ACC112 (cell line): ENCODE measurements at regions not wholly inside any gene's neighbourhood (a gene's known extent, or its start where the extent isn't known, plus 50 kb on each side); places are given as distances from the start of the nearest gene placed in this dataset.
"Not testable (repeated sequence)": the region's sequence is repeated elsewhere in the genome, so short reads cannot be mapped to it uniquely, and the experiment has no call there.

ENCODE experiments used
- H2AFZ ChIP-seq: fragments of 200-600 bp; sonication (generic); one replicate; pipeline ENCODE4 v1.6.0; 2017; ENCODE audit warnings: antibody characterized with exemption, low read length; ENCODE audit not compliant: unreplicated experiment
- H3K27ac ChIP-seq: fragments of 200-600 bp; sonication (generic); 2 replicates; pipeline ENCODE4 v1.5.1; 2014; ENCODE audit warnings: low read depth, mild to moderate bottlenecking, antibody characterized with exemption, low read length, moderate library complexity
- H3K27me3 ChIP-seq: fragments of 200-600 bp; sonication (generic); 2 replicates; pipeline ENCODE4 v1.6.1; 2014; ENCODE audit warnings: mild to moderate bottlenecking, antibody characterized with exemption, low read length, moderate library complexity, mixed read lengths; ENCODE audit not compliant: insufficient read depth
- H3K36me3 ChIP-seq: fragments of 200-600 bp; sonication (generic); 2 replicates; pipeline ENCODE4 v1.6.1; 2016; ENCODE audit warnings: mild to moderate bottlenecking, antibody characterized with exemption, low read length, moderate library complexity, mixed read lengths; ENCODE audit not compliant: insufficient read depth
- H3K4me1 ChIP-seq: fragments of 200-600 bp; sonication (generic); one replicate; pipeline ENCODE4 v1.6.1; 2016; ENCODE audit warnings: low read length, mixed read lengths; ENCODE audit not compliant: insufficient read depth, unreplicated experiment, control insufficient read depth
- H3K4me3 ChIP-seq: fragments of 200-600 bp; sonication (generic); 2 replicates; pipeline ENCODE4 v1.5.1; 2014; ENCODE audit warnings: mild to moderate bottlenecking, low read depth, low read length
- H3K79me2 ChIP-seq: fragments of 200-600 bp; sonication (generic); one replicate; pipeline ENCODE4 v1.6.0; 2016; ENCODE audit warnings: low read length; ENCODE audit not compliant: control insufficient read depth, unreplicated experiment, insufficient read depth

DNA sequence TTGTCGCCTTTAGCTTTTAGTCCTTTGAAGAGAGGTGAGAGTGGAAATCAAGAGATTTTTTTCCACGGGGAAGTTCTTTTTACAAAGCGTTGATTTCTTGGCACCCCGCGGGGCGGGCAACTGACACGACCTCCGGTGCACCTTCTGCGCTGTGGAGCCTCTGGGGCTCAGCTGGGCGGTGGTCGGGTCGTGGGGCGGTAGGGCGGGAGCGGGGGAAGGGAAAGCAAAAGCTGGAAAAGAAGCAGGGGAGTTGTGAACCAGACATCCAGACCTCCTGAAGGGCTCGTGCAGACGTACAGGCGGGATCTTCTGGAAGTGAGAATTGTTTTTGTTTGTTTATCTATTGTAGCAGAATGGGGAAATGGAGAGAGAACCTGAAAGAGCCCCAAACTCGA is 63.3 kb downstream of the PPIAL4A start:
- H3K4me3 ChIP-seq, H2AFZ ChIP-seq, H3K27ac ChIP-seq, H3K36me3 ChIP-seq, H3K27me3 ChIP-seq, H3K79me2 ChIP-seq, H3K4me1 ChIP-seq: not testable (repeated sequence)

- Histone ChIP-seq H3K27me3 (no peaks in the 10 kb centered on the region), H3K4me1 (no peaks in the 10 kb centered on the region), H3K4me3 (no peak overlapping the region), H3K36me3 (no peaks in the 10 kb centered on the region), H2AFZ (no peak overlapping the region), H3K27ac (no peak overlapping the region), H3K79me2 (no peaks in the 10 kb centered on the region)
Measured at GRCh38 chr1:120954736-120955135, 65.2 kb downstream of the PPIAL4A start.

GRCh38 chr1:120955961-120956360 is 66.4 kb downstream of the PPIAL4A start:
- not testable (repeated sequence) for H3K4me3 ChIP-seq, H3K36me3 ChIP-seq, H2AFZ ChIP-seq, H3K4me1 ChIP-seq, H3K79me2 ChIP-seq, H3K27me3 ChIP-seq, H3K27ac ChIP-seq

- not testable (repeated sequence) for H2AFZ ChIP-seq, H3K27ac ChIP-seq, H3K36me3 ChIP-seq, H3K4me1 ChIP-seq, H3K27me3 ChIP-seq, H3K79me2 ChIP-seq, H3K4me3 ChIP-seq
Measured at GRCh38 chr1:120966018-120966417, 76.4 kb downstream of the PPIAL4A start.

DNA sequence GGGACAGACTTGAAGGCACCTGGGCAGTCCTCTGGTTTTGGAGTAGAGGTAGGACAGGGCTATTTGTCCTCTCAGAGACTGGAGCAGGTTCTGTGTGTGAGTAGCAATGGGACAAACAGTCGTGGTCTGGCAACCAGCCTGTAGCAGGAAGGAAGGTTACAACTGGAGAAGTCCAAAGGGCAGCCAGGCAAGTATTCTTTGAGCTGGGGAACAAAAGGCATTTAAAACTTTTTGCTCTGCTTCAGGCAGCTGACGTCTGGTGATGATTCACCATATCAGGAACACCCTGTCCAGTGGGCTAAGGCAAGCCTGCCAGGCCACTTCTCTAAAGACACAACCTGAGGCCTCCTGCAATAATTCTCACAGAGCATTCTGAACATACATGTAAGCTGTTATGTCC is 83.3 kb downstream of the PPIAL4A start:
- H3K27ac ChIP-seq, H3K36me3 ChIP-seq, H3K79me2 ChIP-seq, H2AFZ ChIP-seq, H3K27me3 ChIP-seq, H3K4me1 ChIP-seq, H3K4me3 ChIP-seq: not testable (repeated sequence)

GRCh38 chr1:120973836-120974235 is 84.3 kb downstream of the PPIAL4A start:
- H3K27ac ChIP-seq, H2AFZ ChIP-seq, H3K27me3 ChIP-seq, H3K79me2 ChIP-seq, H3K4me3 ChIP-seq, H3K4me1 ChIP-seq, H3K36me3 ChIP-seq: not testable (repeated sequence)

GRCh38 chr1:120977279-120977678 is 87.7 kb downstream of the PPIAL4A start:
- not testable (repeated sequence) for H3K27ac ChIP-seq, H3K27me3 ChIP-seq, H3K4me1 ChIP-seq, H3K36me3 ChIP-seq, H3K4me3 ChIP-seq, H2AFZ ChIP-seq, H3K79me2 ChIP-seq

DNA sequence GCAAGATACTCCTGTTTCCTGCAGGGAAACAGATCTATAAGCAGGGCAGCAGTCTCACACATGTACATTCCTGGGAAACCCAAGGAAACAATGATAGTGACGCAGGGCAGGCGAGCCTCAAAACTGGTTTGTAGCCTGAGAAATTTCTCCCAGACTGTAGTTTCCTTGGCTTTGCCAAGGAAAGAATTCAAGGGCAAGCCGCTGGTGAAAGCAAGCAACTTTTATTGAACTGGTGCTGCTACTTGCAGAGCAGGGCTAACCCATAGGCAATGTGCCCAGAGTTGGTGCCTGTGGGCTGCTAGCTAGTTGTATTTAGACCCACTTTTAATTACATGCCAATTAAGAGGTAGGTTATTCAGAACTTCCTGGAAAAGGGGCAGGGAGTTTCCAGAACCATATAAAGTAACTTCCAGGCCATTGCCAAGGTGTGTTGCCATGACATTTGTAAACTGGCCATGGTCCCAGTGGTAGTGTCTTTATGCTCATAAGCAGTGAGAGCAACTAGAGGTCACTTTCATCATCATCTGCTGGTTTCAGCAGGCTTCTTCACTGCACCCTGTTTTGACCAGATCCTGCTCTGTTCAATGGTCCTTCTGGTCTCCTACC is 92.0 kb downstream of the PPIAL4A start:
- H2AFZ ChIP-seq, H3K27me3 ChIP-seq, H3K79me2 ChIP-seq, H3K4me1 ChIP-seq, H3K27ac ChIP-seq, H3K36me3 ChIP-seq, H3K4me3 ChIP-seq: not testable (repeated sequence)

- not testable (repeated sequence) for H3K27me3 ChIP-seq, H2AFZ ChIP-seq, H3K4me3 ChIP-seq, H3K4me1 ChIP-seq, H3K79me2 ChIP-seq, H3K27ac ChIP-seq, H3K36me3 ChIP-seq
Measured at GRCh38 chr1:120994614-120995013, 105.0 kb downstream of the PPIAL4A start.

- H3K79me2 ChIP-seq, H2AFZ ChIP-seq, H3K27ac ChIP-seq, H3K4me1 ChIP-seq, H3K4me3 ChIP-seq, H3K36me3 ChIP-seq, H3K27me3 ChIP-seq: not testable (repeated sequence)
Measured at GRCh38 chr1:120995025-120995424, 105.5 kb downstream of the PPIAL4A start.

- H3K27ac ChIP-seq, H3K4me3 ChIP-seq, H3K27me3 ChIP-seq, H3K36me3 ChIP-seq, H2AFZ ChIP-seq, H3K79me2 ChIP-seq, H3K4me1 ChIP-seq: not testable (repeated sequence)
Measured at GRCh38 chr1:121001090-121001726, 111.6 kb downstream of the PPIAL4A start.
